ENCODE measurements at regions not wholly inside any gene's neighbourhood (a gene's known extent, or its start where the extent isn't known, plus 50 kb on each side); places are given as distances from the start of the nearest gene placed in this dataset.

DNA sequence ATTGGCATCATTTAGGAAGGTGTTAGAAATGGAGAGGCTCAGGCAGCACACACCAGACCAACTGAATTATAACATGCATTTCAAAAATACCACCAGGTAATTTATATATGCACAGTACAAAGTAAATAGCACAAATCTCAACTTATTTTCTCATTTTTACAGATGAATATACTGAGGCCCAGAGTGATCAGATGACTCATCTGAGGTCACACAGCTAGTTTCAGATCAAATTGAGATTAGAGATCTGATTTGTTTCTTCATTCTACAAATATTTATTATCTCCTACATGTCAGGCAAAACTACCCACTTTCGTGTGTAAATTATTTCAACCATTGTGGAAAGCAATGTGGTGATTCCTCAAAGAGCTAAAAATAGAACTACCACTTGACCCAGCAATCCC, 507.1 kb downstream of the TLE4 start:
- H3K36me3 ChIP-seq (ENCODE audit: control insufficient read depth, insufficient read depth, low read length): no peaks in the 10 kb centered on the region
- H3K4me3 ChIP-seq (ENCODE audit: low read depth, low read length): no peak overlapping the region
- no peak for DNase-seq (ENCODE audit: low read depth)
- TF ChIP-seq, protein P1, sequence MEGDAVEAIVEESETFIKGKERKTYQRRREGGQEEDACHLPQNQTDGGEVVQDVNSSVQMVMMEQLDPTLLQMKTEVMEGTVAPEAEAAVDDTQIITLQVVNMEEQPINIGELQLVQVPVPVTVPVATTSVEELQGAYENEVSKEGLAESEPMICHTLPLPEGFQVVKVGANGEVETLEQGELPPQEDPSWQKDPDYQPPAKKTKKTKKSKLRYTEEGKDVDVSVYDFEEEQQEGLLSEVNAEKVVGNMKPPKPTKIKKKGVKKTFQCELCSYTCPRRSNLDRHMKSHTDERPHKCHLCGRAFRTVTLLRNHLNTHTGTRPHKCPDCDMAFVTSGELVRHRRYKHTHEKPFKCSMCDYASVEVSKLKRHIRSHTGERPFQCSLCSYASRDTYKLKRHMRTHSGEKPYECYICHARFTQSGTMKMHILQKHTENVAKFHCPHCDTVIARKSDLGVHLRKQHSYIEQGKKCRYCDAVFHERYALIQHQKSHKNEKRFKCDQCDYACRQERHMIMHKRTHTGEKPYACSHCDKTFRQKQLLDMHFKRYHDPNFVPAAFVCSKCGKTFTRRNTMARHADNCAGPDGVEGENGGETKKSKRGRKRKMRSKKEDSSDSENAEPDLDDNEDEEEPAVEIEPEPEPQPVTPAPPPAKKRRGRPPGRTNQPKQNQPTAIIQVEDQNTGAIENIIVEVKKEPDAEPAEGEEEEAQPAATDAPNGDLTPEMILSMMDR (IDR thresholded peaks at IDR 0.05; ENCODE audit: insufficient read depth, low read length, poor library complexity, severe bottlenecking): no peak
- no peaks in the 10 kb centered on the region for H3K27me3 ChIP-seq (ENCODE audit: control insufficient read depth, insufficient read depth, low read length)

DNA sequence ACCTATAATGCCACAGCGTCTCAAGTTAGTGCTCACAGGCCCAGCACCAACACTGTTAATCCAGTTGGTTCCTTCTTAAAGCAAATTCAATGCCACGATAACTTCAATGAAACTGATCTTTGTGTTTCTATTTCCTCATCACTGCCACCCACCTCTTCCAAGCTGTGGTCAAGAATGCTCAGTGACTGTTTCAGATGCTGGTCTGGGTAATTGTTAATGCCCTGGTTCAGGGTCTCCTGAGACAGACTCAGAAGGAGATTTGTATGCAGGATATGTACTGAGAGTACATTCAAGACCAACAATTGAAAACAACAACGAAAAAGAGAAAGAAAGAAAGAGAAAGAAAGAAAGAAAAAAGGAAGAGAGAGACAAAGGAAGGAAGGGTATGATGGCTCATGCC, 505.3 kb downstream of the TLE4 start:
- no peaks in the 10 kb centered on the region for H3K36me3 ChIP-seq (ENCODE audit: control insufficient read depth, insufficient read depth, low read length)
- DNase-seq (ENCODE audit: low read depth): no peak
- H3K4me3 ChIP-seq (ENCODE audit: low read depth, low read length): no peak overlapping the region
- TF ChIP-seq, protein P1 (IDR thresholded peaks at IDR 0.05; ENCODE audit: insufficient read depth, low read length, poor library complexity, severe bottlenecking): no peak
- H3K27me3 ChIP-seq (ENCODE audit: control insufficient read depth, insufficient read depth, low read length): no peaks in the 10 kb centered on the region

DNA sequence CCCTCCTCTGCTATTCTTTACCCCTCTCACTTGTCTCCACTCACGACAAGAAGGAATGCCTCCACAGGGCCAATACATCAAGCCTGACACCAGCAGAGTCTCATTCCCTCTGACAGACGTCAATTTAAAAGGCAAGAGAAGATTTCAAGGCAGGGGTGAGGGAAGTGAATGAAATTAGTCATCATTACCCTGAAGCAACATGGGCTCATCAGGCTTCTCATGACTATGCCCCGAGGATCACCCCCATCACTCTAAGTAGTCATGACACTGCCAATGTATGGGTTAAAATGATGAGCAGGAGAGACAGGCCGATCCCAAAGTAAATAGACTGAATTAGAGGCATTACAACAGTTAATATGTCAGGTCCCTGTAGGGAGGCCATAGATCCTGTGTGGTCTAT, 504.4 kb downstream of the TLE4 start:
- no peak for DNase-seq (ENCODE audit: low read depth)
- no peak overlapping the region for H3K4me3 ChIP-seq (ENCODE audit: low read depth, low read length)
- TF ChIP-seq, protein P1 (IDR thresholded peaks at IDR 0.05; ENCODE audit: insufficient read depth, low read length, poor library complexity, severe bottlenecking): no peak
- H3K36me3 ChIP-seq (ENCODE audit: control insufficient read depth, insufficient read depth, low read length): no peaks in the 10 kb centered on the region
- no peaks in the 10 kb centered on the region for H3K27me3 ChIP-seq (ENCODE audit: control insufficient read depth, insufficient read depth, low read length)

DNA sequence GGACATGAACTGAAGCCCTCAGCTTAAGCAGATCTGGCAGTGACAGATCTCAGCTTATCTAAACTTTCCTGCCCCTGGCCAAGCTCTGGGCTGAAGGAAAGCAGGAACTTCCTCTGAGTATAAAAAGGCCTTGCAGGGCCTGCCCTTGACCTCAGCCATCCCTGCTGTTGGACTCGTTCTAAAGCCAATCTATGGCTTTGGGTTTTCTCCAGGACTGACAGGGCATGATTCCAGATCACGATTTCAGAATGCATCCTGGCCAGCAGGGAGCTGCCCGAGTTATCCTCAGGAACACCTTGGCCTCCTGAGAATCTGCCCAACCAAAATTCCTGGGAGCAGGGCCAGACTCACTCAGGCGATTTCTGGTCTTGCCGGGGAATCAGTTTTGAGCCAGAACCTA, 502.7 kb downstream of the TLE4 start:
- H3K4me3 ChIP-seq (ENCODE audit: low read depth, low read length): no peak overlapping the region
- no peak for DNase-seq (ENCODE audit: low read depth)
- H3K36me3 ChIP-seq (ENCODE audit: control insufficient read depth, insufficient read depth, low read length): no peaks in the 10 kb centered on the region
- H3K27me3 ChIP-seq (ENCODE audit: control insufficient read depth, insufficient read depth, low read length): no peaks in the 10 kb centered on the region
- TF ChIP-seq, protein P1 (IDR thresholded peaks at IDR 0.05; ENCODE audit: insufficient read depth, low read length, poor library complexity, severe bottlenecking): no peak

DNA sequence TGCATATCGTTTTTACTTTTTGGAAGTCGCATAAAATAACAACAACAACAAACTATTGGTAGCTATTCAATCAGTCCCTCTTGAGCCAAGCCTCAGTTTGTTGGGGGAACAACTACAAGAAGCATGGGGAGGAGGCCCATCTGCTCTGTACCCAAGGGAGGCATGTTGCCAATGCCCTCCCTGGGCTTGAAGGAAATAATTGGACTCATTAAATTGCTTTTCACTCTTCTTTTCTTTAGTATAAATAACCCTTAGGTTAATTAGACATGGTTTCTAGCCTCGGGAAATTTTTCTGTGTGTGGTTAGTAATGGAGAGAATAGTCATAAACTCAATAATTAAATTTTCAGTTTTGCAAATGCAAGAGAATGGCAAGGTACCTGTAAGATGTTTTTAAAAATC, 500.7 kb downstream of the TLE4 start:
- no peak overlapping the region for H3K4me3 ChIP-seq (ENCODE audit: low read depth, low read length)
- no peaks in the 10 kb centered on the region for H3K36me3 ChIP-seq (ENCODE audit: control insufficient read depth, insufficient read depth, low read length)
- H3K27me3 ChIP-seq (ENCODE audit: control insufficient read depth, insufficient read depth, low read length): no peaks in the 10 kb centered on the region
- DNase-seq (ENCODE audit: low read depth): no peak
- TF ChIP-seq, protein P1 (IDR thresholded peaks at IDR 0.05; ENCODE audit: insufficient read depth, low read length, poor library complexity, severe bottlenecking): no peak

DNA sequence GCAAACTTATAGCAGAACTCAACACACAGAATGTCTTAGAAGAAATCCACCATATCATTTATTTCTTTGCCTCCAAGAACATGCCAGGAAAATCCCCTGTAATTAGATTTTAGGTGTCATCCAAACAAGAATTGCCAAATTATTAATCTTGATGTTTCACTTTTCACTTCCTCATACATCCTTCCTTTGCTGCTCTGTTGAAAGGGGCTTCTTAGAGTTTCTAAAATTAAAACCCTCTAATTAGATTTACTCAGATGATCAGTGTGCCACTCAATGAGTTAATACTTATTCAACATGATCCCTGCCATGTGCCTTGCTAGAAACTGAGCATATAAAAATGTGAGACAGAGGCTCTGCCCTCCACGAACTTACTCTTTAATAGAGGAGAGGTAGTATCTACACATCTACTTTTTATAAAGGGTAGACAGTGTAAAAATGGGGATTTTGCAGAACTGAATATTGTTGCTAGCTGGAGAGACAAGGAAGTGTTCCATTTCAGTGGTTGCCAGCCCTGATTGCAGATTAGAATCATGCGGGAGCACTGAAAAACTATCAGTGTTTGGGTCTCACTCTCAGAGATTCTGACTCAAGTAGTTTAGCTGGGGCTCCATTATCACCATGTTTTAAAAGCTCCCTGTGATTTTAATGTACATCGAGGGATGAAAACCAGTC, 498.4 kb downstream of the TLE4 start:
- no peak for DNase-seq (ENCODE audit: low read depth)
- Histone ChIP-seq H3K36me3 (ENCODE audit: control insufficient read depth, insufficient read depth, low read length) (no peaks in the 10 kb centered on the region), H3K27me3 (ENCODE audit: control insufficient read depth, insufficient read depth, low read length) (no peaks in the 10 kb centered on the region), H3K4me3 (ENCODE audit: low read depth, low read length) (no peak overlapping the region)
- TF ChIP-seq, protein P1 (IDR thresholded peaks at IDR 0.05; ENCODE audit: insufficient read depth, low read length, poor library complexity, severe bottlenecking): no peak

All from kidney epithelial cell (primary cell).